Hepatocyte (in vitro differentiated cells): ENCODE measurements at regions not wholly inside any gene's neighbourhood (a gene's known extent, or its start where the extent isn't known, plus 50 kb on each side); places are given as distances from the start of the nearest gene placed in this dataset.

Experiments
- DNase-seq: peaks from one replicate; pipeline ENCODE4 v3.0.0-alpha.2; 2016; ENCODE audit warnings: low spot score
- H2AFZ ChIP-seq: fragments of 200-600 bp; sonication (generic); 2 replicates; pipeline ENCODE4 v1.6.0; 2016; ENCODE audit warnings: antibody characterized with exemption, mild to moderate bottlenecking
- H3K27ac ChIP-seq: fragments of 200-600 bp; sonication (generic); 2 replicates; pipeline ENCODE4 v1.5.1; 2016; ENCODE audit warnings: mild to moderate bottlenecking
- H3K27me3 ChIP-seq: fragments of 200-600 bp; sonication (generic); 2 replicates; pipeline ENCODE4 v1.6.1; 2016
- H3K36me3 ChIP-seq: fragments of 200-600 bp; sonication (generic); replicated peaks from 2 replicates; pipeline ENCODE4 v1.5.1; 2016; ENCODE audit warnings: low read depth; ENCODE audit not compliant: insufficient read depth
- H3K4me1 ChIP-seq: fragments of 200-600 bp; sonication (generic); 2 replicates; pipeline ENCODE4 v1.5.1; 2016; ENCODE audit warnings: mild to moderate bottlenecking, moderate library complexity; ENCODE audit not compliant: insufficient read depth
- H3K4me2 ChIP-seq: fragments of 200-600 bp; sonication (generic); 2 replicates; pipeline ENCODE4 v1.6.0; 2016
- H3K4me3 ChIP-seq: fragments of 200-600 bp; sonication (generic); 2 replicates; pipeline ENCODE4 v1.5.1; 2016; ENCODE audit warnings: mild to moderate bottlenecking
- H3K79me2 ChIP-seq: fragments of 200-600 bp; sonication (generic); 2 replicates; pipeline ENCODE4 v1.6.0; 2017; ENCODE audit warnings: mild to moderate bottlenecking
- H3K9me2 ChIP-seq: fragments of 200-600 bp; sonication (generic); replicated peaks from 2 replicates; pipeline ENCODE4 v1.6.0; 2017; ENCODE audit warnings: mild to moderate bottlenecking; ENCODE audit not compliant: insufficient read depth
- H3K9me3 ChIP-seq: fragments of 200-600 bp; sonication (generic); 2 replicates; pipeline ENCODE4 v1.5.1; 2016; ENCODE audit warnings: low read depth, mild to moderate bottlenecking
- H4K20me1 ChIP-seq: fragments of 200-600 bp; sonication (generic); 2 replicates; pipeline ENCODE4 v1.6.0; 2016; ENCODE audit warnings: mild to moderate bottlenecking; ENCODE audit not compliant: insufficient read depth, poor library complexity, severe bottlenecking
- EZH2 ChIP-seq: fragments of 200-600 bp; sonication (generic); IDR thresholded peaks from 2 replicates; pipeline ENCODE4 v1.6.1; 2016; ENCODE audit warnings: antibody characterized with exemption, mild to moderate bottlenecking, borderline replicate concordance
- EZH2phosphoT487 ChIP-seq: fragments of 200-600 bp; sonication (generic); IDR thresholded peaks from one replicate; pipeline ENCODE4 v1.6.1; 2018; ENCODE audit warnings: antibody characterized with exemption, mild to moderate bottlenecking, low read depth, moderate library complexity; ENCODE audit not compliant: unreplicated experiment, severe bottlenecking
- WGBS: methylation state at CpG from one replicate; pipeline ENCODE4 v1.1.6; 2016; ENCODE audit warnings: low lambda C conversion rate; ENCODE audit errors: missing lambda C conversion rate; 5-methylcytosine and 5-hydroxymethylcytosine counted together
- TF ChIP-seq, protein P1 (sequence below): fragments of 200-600 bp; sonication (generic); IDR thresholded peaks from 2 replicates; pipeline ENCODE4 v1.5.1; 2016; ENCODE audit warnings: antibody characterized with exemption, mild to moderate bottlenecking; ENCODE audit not compliant: poor library complexity

DNA sequence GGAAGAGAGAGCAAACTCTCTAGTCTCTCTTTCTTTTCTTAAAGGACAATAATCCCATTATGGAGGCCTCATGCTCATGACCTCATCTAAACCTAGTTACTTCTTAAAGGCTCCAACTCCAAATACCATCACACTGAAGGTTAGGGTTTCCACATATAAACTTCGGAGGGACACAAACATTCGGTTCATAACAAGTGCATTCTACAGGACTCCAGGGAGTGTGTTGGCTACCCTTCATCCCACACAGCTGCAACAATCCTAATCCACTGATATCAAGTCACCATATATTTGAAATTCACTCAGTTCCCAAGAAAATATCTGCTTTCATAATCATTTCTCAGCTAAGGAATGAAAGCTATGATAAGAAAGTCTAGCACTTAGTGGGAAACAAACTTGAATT lies 265.9 kb upstream of the PLEKHG7 start:
- no peaks in the 10 kb centered on the region for H3K9me3 ChIP-seq
- H3K36me3 ChIP-seq: no peaks in the 10 kb centered on the region
- no peak for DNase-seq
- no peaks in the 10 kb centered on the region for H4K20me1 ChIP-seq
- H3K9me2 ChIP-seq: no peaks in the 10 kb centered on the region
- H2AFZ ChIP-seq: no peak overlapping the region
- TF ChIP-seq EZH2phosphoT487 (no peak), EZH2 (no peak)
- TF ChIP-seq, protein P1, sequence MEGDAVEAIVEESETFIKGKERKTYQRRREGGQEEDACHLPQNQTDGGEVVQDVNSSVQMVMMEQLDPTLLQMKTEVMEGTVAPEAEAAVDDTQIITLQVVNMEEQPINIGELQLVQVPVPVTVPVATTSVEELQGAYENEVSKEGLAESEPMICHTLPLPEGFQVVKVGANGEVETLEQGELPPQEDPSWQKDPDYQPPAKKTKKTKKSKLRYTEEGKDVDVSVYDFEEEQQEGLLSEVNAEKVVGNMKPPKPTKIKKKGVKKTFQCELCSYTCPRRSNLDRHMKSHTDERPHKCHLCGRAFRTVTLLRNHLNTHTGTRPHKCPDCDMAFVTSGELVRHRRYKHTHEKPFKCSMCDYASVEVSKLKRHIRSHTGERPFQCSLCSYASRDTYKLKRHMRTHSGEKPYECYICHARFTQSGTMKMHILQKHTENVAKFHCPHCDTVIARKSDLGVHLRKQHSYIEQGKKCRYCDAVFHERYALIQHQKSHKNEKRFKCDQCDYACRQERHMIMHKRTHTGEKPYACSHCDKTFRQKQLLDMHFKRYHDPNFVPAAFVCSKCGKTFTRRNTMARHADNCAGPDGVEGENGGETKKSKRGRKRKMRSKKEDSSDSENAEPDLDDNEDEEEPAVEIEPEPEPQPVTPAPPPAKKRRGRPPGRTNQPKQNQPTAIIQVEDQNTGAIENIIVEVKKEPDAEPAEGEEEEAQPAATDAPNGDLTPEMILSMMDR: no peak
- H3K27me3 ChIP-seq: no peaks in the 10 kb centered on the region
- no peaks in the 10 kb centered on the region for H3K79me2 ChIP-seq
- 93% methylated on average over 2 of the region's 2 CpGs for WGBS
- H3K4me2 ChIP-seq: no peak overlapping the region
- no peaks in the 10 kb centered on the region for H3K4me1 ChIP-seq
- no peak overlapping the region for H3K27ac ChIP-seq
- no peak overlapping the region for H3K4me3 ChIP-seq

DNA sequence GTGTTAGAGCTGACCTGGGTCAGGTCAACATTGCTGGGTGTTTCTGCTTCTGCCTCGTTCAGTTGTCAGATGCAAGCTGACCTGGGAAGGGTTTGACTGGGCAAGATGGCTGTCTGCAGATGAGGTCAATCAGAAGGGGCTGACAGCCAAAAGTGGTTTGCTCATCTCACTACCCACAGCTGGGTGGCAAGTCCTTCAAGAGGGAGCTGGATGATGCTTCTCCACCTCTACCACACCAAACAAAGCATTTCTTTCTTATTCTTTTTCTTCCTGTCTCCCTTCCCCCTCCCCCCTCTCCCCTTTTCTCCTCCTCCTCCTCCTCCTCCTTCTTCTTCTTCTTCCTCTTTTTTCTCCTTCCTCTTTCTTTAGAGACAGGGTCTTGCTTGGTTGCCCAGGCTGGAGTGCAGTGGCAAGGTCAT lies 268.2 kb upstream of the PLEKHG7 start:
- no peaks in the 10 kb centered on the region for H3K9me3 ChIP-seq
- no peak overlapping the region for H3K27ac ChIP-seq
- no peak for TF ChIP-seq EZH2phosphoT487
- H3K27me3 ChIP-seq: no peaks in the 10 kb centered on the region
- no peaks in the 10 kb centered on the region for H3K79me2 ChIP-seq
- H4K20me1 ChIP-seq: no peaks in the 10 kb centered on the region
- H3K4me1 ChIP-seq: no peaks in the 10 kb centered on the region
- no peak overlapping the region for H3K4me2 ChIP-seq
- WGBS: 92% methylated on average over 1 of the region's 1 CpG
- no peaks in the 10 kb centered on the region for H3K36me3 ChIP-seq
- no peak overlapping the region for H3K4me3 ChIP-seq
- no peak overlapping the region for H2AFZ ChIP-seq
- no peak for DNase-seq
- no peaks in the 10 kb centered on the region for H3K9me2 ChIP-seq

DNA sequence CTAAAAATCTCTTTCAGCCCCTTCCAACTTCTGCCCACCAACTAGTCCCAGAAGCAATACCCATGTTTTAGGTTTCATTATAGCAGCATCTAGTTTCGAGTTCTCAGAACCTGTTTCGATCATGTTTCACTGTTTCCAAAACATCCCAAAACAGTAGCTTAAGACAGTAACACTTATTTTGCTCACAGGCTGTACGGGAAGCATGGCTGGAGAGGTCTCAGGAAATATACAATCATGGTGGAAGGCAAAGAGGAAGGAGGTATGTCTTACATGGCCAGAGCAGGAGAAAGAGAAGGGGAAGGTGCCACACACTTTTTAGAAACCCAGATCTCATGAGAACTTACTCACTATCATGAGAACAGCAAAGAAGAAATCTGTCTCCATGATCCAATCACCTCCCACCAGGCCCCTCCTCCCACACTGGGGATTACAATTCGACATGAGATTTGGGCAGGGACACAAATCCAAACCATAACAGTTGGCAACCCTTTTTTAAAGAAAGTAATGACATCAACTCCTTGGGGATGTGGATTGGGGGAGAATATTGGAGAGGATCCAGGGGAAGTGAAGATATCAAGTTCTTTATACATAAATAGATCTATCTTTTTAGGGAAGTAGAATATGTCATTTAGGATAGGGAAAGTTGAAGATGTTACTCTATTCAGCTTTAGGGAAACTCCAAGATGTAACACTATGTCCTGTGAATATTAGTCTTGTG lies 269.9 kb upstream of the PLEKHG7 start:
- H3K27ac ChIP-seq: no peak overlapping the region

DNA sequence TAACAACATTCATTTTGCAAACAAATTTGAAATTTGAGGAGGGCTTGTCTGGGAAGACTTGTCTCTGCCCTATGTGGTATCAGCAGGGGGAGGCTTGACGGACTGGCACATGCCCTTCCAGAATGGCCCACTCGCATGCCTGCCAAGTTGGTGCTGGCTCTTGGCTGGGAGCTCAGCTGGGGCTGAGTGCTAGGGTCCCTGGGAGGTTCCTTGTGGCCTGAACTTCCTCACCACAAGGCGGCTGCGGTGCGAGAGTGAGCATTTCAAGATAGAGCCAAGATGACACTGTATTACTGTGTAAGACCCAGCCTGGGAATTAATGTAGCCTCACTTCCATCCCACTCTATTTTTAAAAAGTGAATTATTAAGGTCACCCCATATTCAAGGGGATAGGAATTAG lies 271.6 kb upstream of the PLEKHG7 start:
- H3K4me2 ChIP-seq: no peak overlapping the region
- H3K4me3 ChIP-seq: no peak overlapping the region
- no peak overlapping the region for H2AFZ ChIP-seq
- no peaks in the 10 kb centered on the region for H3K4me1 ChIP-seq
- TF ChIP-seq EZH2phosphoT487: no peak
- TF ChIP-seq, protein P1: no peak
- no peak for TF ChIP-seq EZH2
- DNase-seq: no peak
- no peaks in the 10 kb centered on the region for H3K27me3 ChIP-seq
- H3K27ac ChIP-seq: no peak overlapping the region
- no peaks in the 10 kb centered on the region for H3K79me2 ChIP-seq
- 92% methylated on average over 5 of the region's 5 CpGs for WGBS
- no peaks in the 10 kb centered on the region for H3K9me2 ChIP-seq
- H3K9me3 ChIP-seq: no peaks in the 10 kb centered on the region
- H3K36me3 ChIP-seq: no peaks in the 10 kb centered on the region
- H4K20me1 ChIP-seq: no peaks in the 10 kb centered on the region

More for the DNA sequence above, 269.9 kb upstream of the PLEKHG7 start:
- no peak overlapping the region for H3K4me2 ChIP-seq
- TF ChIP-seq, protein P1: no peak
- TF ChIP-seq EZH2phosphoT487: no peak
- no peak for TF ChIP-seq EZH2
- H3K9me2 ChIP-seq: no peaks in the 10 kb centered on the region
- WGBS: 84% methylated on average over 4 of the region's 4 CpGs
- H4K20me1 ChIP-seq: no peaks in the 10 kb centered on the region
- H3K36me3 ChIP-seq: no peaks in the 10 kb centered on the region
- no peaks in the 10 kb centered on the region for H3K4me1 ChIP-seq
- H3K4me3 ChIP-seq: no peak overlapping the region
- no peaks in the 10 kb centered on the region for H3K9me3 ChIP-seq
- DNase-seq: no peak
- H3K79me2 ChIP-seq: no peaks in the 10 kb centered on the region
- H2AFZ ChIP-seq: no peak overlapping the region
- no peaks in the 10 kb centered on the region for H3K27me3 ChIP-seq
